Prostate gland (tissue), 2 donors: ENCODE measurements at regions not wholly inside any gene's neighbourhood (a gene's known extent, or its start where the extent isn't known, plus 50 kb on each side); places are given as distances from the start of the nearest gene placed in this dataset.

Source experiments
- POLR2A ChIP-seq: fragments of 450-650 bp; IDR thresholded peaks from one replicate; pipeline ENCODE4 v1.6.1; 2016; ENCODE audit warnings: antibody characterized with exemption, mild to moderate bottlenecking
- TF ChIP-seq, protein P1 (sequence below), 4 experiments: fragments of 200-600 bp in 2 of 4; fragments of 450-650 bp in 2 of 4; sonication (generic) in 2 of 4; IDR thresholded peaks; 1 replicate in 3 of 4; 2 replicates in 1 of 4; pipeline ENCODE4 v1.5.1; 2016 to 2019; ENCODE audit warnings: antibody characterized with exemption in 4 of 4, mild to moderate bottlenecking in 2 of 4, moderate library complexity in 2 of 4

DNA sequence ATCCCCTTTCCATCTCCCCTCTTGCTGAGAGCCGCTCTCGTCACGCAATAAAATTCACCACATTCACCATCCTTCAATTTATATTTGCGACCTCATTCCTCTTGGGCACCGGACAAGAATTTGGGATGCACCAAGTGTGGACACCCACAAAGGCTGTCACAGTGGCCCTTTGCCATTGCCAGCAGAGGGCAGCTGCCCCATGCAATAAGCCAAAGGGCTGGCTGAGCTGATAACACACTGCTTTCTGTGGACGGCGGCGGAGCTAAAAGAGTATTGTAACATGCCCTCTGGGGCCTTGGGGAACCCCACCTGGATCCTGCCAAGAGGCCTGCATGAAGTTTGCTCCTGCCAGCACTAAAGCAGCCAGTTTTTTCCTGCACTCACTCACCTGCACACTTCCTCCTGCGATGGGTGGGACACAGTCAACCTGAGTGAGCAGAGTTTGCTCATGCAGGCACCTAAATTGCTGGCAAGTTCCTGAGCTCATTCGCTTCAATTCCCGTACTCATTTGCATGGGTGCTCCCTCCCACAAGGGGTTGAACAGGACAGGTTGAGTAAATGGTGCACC lies 792.3 kb upstream of the ADAMTS5 start:
- TF ChIP-seq, protein P1, sequence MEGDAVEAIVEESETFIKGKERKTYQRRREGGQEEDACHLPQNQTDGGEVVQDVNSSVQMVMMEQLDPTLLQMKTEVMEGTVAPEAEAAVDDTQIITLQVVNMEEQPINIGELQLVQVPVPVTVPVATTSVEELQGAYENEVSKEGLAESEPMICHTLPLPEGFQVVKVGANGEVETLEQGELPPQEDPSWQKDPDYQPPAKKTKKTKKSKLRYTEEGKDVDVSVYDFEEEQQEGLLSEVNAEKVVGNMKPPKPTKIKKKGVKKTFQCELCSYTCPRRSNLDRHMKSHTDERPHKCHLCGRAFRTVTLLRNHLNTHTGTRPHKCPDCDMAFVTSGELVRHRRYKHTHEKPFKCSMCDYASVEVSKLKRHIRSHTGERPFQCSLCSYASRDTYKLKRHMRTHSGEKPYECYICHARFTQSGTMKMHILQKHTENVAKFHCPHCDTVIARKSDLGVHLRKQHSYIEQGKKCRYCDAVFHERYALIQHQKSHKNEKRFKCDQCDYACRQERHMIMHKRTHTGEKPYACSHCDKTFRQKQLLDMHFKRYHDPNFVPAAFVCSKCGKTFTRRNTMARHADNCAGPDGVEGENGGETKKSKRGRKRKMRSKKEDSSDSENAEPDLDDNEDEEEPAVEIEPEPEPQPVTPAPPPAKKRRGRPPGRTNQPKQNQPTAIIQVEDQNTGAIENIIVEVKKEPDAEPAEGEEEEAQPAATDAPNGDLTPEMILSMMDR (IDR thresholded peaks at IDR 0.05), result peak in 3 of 4 experiments; percentile 17 to 43 (median 34)
- TF ChIP-seq POLR2A, result no peak
